PFSK-1 (cell line): ENCODE measurements at regions not wholly inside any gene's neighbourhood (a gene's known extent, or its start where the extent isn't known, plus 50 kb on each side); places are given as distances from the start of the nearest gene placed in this dataset.

ENCODE experiments used
- FOXP2 ChIP-seq: optimal IDR thresholded peaks from 2 replicates; pipeline ENCODE3; 2011; ENCODE audit warnings: borderline replicate concordance, control low read depth, inconsistent platforms; ENCODE audit not compliant: insufficient read depth; ENCODE audit errors: extremely low read length, extremely low read depth
- POLR2AphosphoS5 ChIP-seq: IDR thresholded peaks from 2 replicates; pipeline ENCODE4 v1.6.1; 2012; ENCODE audit warnings: low read depth, mild to moderate bottlenecking, control low read depth, low read length, moderate library complexity
- SIN3A ChIP-seq: IDR thresholded peaks from 2 replicates; pipeline ENCODE4 v1.6.1; 2012; ENCODE audit warnings: mild to moderate bottlenecking, low read length, moderate library complexity, borderline replicate concordance; ENCODE audit not compliant: insufficient read depth
- TAF1 ChIP-seq: IDR thresholded peaks from 2 replicates; pipeline ENCODE4 v1.6.1; 2012; ENCODE audit warnings: low read length, control low read depth, borderline replicate concordance; ENCODE audit not compliant: insufficient read depth
- TF ChIP-seq, protein P1 (sequence below), 2 experiments: IDR thresholded peaks; 2 replicates each; pipeline versions ENCODE4 v1.6.1 to v1.8.0; 2011 to 2012; ENCODE audit warnings: low read depth in 2 of 2, low read length in 2 of 2, control low read depth in 1 of 2, inconsistent platforms in 1 of 2, mild to moderate bottlenecking in 1 of 2, moderate library complexity in 1 of 2; ENCODE audit not compliant: insufficient read depth in 1 of 2

DNA sequence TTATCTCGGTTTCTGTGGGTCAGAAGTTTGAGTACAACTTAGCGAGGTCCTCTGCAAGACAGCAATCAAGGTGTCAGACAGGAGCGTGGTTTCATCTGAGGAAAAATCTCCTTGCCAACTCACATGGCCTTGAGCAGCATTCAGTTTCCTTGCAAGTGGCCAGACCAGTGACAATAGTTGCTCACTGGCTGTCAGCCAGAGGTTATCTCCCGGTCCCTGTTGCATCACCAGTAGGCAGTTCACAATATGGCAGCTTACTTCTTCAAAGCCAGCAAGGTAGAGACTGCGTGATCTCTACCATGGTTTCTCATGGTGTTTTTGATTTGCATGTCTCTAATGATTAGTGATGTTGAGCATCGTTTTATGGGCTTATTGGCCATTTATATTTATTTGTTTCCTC lies 143.8 kb upstream of the DAAM1 start:
- TF ChIP-seq POLR2AphosphoS5 = no peak
- no peak for TF ChIP-seq TAF1
- TF ChIP-seq SIN3A = no peak
- TF ChIP-seq, protein P1, sequence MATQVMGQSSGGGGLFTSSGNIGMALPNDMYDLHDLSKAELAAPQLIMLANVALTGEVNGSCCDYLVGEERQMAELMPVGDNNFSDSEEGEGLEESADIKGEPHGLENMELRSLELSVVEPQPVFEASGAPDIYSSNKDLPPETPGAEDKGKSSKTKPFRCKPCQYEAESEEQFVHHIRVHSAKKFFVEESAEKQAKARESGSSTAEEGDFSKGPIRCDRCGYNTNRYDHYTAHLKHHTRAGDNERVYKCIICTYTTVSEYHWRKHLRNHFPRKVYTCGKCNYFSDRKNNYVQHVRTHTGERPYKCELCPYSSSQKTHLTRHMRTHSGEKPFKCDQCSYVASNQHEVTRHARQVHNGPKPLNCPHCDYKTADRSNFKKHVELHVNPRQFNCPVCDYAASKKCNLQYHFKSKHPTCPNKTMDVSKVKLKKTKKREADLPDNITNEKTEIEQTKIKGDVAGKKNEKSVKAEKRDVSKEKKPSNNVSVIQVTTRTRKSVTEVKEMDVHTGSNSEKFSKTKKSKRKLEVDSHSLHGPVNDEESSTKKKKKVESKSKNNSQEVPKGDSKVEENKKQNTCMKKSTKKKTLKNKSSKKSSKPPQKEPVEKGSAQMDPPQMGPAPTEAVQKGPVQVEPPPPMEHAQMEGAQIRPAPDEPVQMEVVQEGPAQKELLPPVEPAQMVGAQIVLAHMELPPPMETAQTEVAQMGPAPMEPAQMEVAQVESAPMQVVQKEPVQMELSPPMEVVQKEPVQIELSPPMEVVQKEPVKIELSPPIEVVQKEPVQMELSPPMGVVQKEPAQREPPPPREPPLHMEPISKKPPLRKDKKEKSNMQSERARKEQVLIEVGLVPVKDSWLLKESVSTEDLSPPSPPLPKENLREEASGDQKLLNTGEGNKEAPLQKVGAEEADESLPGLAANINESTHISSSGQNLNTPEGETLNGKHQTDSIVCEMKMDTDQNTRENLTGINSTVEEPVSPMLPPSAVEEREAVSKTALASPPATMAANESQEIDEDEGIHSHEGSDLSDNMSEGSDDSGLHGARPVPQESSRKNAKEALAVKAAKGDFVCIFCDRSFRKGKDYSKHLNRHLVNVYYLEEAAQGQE (IDR thresholded peaks at IDR 0.05; ENCODE audit: insufficient read depth in 1 of 2, low read depth in 2 of 2, low read length in 2 of 2) = no peak
- TF ChIP-seq FOXP2 = no peak
